HL-60 (cell line): ENCODE measurements at regions not wholly inside any gene's neighbourhood (a gene's known extent, or its start where the extent isn't known, plus 50 kb on each side); places are given as distances from the start of the nearest gene placed in this dataset.

Experiments used
- CTCF ChIP-seq: IDR thresholded peaks from one replicate; pipeline ENCODE4 v1.5.1; 2011; ENCODE audit warnings: low read length, control low read depth, inconsistent platforms; ENCODE audit not compliant: insufficient read depth
- REST ChIP-seq: IDR thresholded peaks from 2 replicates; pipeline ENCODE4 v1.6.1; 2012; ENCODE audit warnings: low read depth; ENCODE audit not compliant: insufficient replicate concordance

GRCh38 chr4:32042486-32043247 lies 1322.5 kb downstream of the PCDH7 start:
- TF ChIP-seq REST (no peak), CTCF (no peak)
